Epithelial cell of prostate (primary cell): ENCODE measurements at regions not wholly inside any gene's neighbourhood (a gene's known extent, or its start where the extent isn't known, plus 50 kb on each side); places are given as distances from the start of the nearest gene placed in this dataset.
"Not testable (repeated sequence)": the region's sequence is repeated elsewhere in the genome, so short reads cannot be mapped to it uniquely, and the experiment has no call there.

Experiments used
- DNase-seq: peaks from one replicate; pipeline ENCODE4 v3.0.0-alpha.2; 2011; ENCODE audit warnings: low read depth, low spot score
- H3K27ac ChIP-seq: fragments of 450-650 bp; 2 replicates; pipeline ENCODE4 v1.5.1; 2017; ENCODE audit warnings: mild to moderate bottlenecking

GRCh38 chr15:81751256-81751655 lies 294.6 kb downstream of the MEX3B start:
- DNase-seq: no peak
- no peak overlapping the region for H3K27ac ChIP-seq

- no peak overlapping the region for H3K27ac ChIP-seq
- no peak for DNase-seq
Observed at GRCh38 chr15:81749716-81750375, 296.0 kb downstream of the MEX3B start.

GRCh38 chr15:81747482-81747881 lies 298.3 kb downstream of the MEX3B start:
- DNase-seq: no peak
- H3K27ac ChIP-seq: no peak overlapping the region

DNA sequence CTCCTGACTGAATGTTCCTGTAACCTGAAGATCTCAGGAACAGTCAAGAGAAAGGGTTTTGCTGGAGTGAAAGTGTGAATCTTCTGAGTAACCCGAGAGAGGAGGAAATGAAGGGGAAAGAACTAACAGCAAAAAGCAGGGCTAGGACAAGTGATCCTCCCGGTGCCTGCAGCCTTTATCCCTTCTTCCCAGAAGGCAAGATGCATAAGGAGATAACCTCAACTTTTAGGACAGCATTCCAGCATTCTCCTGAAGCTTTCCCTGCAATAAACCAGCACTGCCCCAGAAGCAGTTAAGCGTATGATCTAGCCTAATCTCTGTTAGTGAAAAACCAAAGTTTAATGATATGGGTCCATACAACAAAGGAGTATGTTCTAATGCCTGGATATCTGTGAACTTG lies 298.8 kb downstream of the MEX3B start:
- no peak for DNase-seq
- no peak overlapping the region for H3K27ac ChIP-seq

- no peak for DNase-seq
- no peak overlapping the region for H3K27ac ChIP-seq
Observed at GRCh38 chr15:81744364-81744763, 301.5 kb downstream of the MEX3B start.

- DNase-seq: no peak
- H3K27ac ChIP-seq: no peak overlapping the region
Observed at GRCh38 chr15:81740416-81740815, 305.4 kb downstream of the MEX3B start.

DNA sequence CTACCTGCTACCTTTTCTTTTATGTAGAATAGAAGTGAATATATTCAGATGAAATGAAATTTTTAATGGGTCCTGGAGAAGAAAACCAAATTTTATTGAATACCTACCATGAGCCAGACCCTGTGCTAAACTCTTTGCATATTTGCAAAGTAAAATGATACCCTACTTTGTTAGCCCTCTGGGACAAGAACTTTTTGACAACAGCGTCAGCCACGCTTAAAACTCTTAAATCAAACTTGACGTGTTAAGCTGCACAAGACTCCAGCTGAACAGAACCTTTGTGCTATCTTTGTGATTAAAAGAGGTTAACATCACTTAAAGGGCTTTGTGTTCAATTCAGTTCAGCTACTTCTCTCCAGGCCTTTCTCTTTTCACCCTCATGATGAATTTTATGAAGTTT lies 316.5 kb downstream of the MEX3B start:
- no peak for DNase-seq
- H3K27ac ChIP-seq: no peak overlapping the region

- H3K27ac ChIP-seq: no peak overlapping the region
- no peak for DNase-seq
Observed at GRCh38 chr15:81728726-81729125, 317.1 kb downstream of the MEX3B start.

GRCh38 chr15:81725590-81725989 lies 320.2 kb downstream of the MEX3B start:
- no peak overlapping the region for H3K27ac ChIP-seq
- no peak for DNase-seq

- H3K27ac ChIP-seq: no peak overlapping the region
Observed at GRCh38 chr15:81724536-81724935, 321.3 kb downstream of the MEX3B start.

DNA sequence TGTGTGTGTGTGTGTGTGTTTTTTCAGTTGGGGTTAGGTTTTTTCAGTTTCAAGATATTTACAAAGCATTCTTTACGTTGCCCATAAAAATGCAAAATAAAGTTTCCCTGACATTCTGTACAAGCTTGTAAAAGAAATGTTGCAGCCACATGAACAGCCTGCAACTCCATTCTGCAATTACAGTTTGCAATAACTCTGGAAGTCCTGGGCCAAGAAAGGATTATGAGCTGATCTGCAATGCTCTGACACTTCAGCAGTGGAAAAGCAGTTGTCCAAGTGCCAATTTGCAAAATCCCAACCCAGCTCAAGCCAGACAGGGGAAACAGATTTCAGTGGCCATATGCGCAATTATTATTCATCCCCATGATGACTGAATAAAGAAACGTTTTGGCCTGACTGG lies 322.1 kb downstream of the MEX3B start:
- DNase-seq: no peak
- H3K27ac ChIP-seq: no peak overlapping the region

More at GRCh38 chr15:81724536-81724935, 321.3 kb downstream of the MEX3B start:
- DNase-seq: no peak

- no peak for DNase-seq
- H3K27ac ChIP-seq: no peak overlapping the region
Observed at GRCh38 chr15:81723113-81723651, 322.6 kb downstream of the MEX3B start.

- DNase-seq, H3K27ac ChIP-seq: not testable (repeated sequence)
Observed at GRCh38 chr15:81716468-81716867, 329.4 kb downstream of the MEX3B start.

GRCh38 chr15:81710328-81710727 lies 335.5 kb downstream of the MEX3B start:
- DNase-seq: no peak
- no peak overlapping the region for H3K27ac ChIP-seq

- not testable (repeated sequence) for DNase-seq, H3K27ac ChIP-seq
Observed at GRCh38 chr15:81706816-81707346, 332.9 kb upstream of the TMC3 start.

- not testable (repeated sequence) for DNase-seq, H3K27ac ChIP-seq
Observed at GRCh38 chr15:81705727-81706126, 331.7 kb upstream of the TMC3 start.

- DNase-seq: no peak
- no peak overlapping the region for H3K27ac ChIP-seq
Observed at GRCh38 chr15:81686021-81686420, 312.0 kb upstream of the TMC3 start.

GRCh38 chr15:81685237-81685636 lies 311.2 kb upstream of the TMC3 start:
- no peak overlapping the region for H3K27ac ChIP-seq
- DNase-seq: no peak

DNA sequence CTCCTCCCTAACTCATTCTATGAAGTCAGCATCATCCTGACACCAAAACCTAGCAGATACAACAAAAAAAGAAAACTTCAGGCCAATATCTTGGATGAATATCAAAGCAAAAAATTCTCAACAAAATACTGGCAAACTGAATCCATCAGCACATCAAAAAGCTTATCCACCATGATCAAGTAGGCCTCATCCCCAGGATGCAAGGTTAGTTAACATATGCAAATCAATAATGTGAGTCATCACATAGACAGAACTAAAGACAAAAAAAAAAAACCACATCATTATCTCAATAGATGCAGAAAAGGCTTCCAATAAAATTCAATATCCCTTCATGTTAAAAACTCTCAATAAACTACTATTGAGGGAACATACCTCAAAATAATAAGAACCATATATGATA lies 306.8 kb upstream of the TMC3 start:
- no peak overlapping the region for H3K27ac ChIP-seq
- no peak for DNase-seq

GRCh38 chr15:81666839-81667238 lies 292.8 kb upstream of the TMC3 start:
- DNase-seq: no peak
- H3K27ac ChIP-seq: no peak overlapping the region

GRCh38 chr15:81660976-81661375 lies 287.0 kb upstream of the TMC3 start:
- no peak overlapping the region for H3K27ac ChIP-seq
- no peak for DNase-seq

DNA sequence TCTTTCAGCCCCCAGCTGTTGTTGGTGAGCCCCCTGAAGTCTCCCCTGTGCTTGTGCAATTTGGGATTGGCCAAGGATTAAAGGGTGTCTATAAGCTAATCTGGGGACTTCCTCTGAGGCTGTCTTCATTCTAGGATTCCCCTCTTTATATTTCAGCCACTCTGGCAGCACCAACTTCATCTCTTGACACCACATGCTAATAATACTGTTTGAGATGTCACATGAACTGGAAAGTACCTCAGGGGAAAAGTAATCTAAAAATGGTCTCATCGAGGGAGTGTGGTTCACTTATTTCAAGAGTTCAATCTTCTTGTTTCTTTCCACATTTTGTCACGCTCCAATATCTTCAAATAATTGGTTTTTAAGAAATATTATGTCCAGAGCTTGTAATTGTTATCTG lies 279.2 kb upstream of the TMC3 start:
- DNase-seq: no peak
- no peak overlapping the region for H3K27ac ChIP-seq
